A673 (cell line): ENCODE measurements at regions not wholly inside any gene's neighbourhood (a gene's known extent, or its start where the extent isn't known, plus 50 kb on each side); places are given as distances from the start of the nearest gene placed in this dataset.
A peak's percentile ranks its signal among the peaks of the same experiment; 100 is the strongest.

Source experiments
- EZH2 ChIP-seq: fragments of 200-600 bp; sonication (generic); IDR thresholded peaks from 2 replicates; pipeline ENCODE4 v1.6.1; 2017; ENCODE audit warnings: borderline replicate concordance, low read depth, mild to moderate bottlenecking, mixed read lengths, antibody characterized with exemption, low read length; ENCODE audit not compliant: poor library complexity, severe bottlenecking
- TF ChIP-seq, protein P1 (sequence below): fragments of 300-800, 200-600 bp; sonication (generic); conservative IDR thresholded peaks from 2 replicates; pipeline ENCODE4 v1.5.1; 2017; ENCODE audit warnings: low read depth, mild to moderate bottlenecking, antibody characterized with exemption, low read length, moderate library complexity, mixed read lengths

DNA sequence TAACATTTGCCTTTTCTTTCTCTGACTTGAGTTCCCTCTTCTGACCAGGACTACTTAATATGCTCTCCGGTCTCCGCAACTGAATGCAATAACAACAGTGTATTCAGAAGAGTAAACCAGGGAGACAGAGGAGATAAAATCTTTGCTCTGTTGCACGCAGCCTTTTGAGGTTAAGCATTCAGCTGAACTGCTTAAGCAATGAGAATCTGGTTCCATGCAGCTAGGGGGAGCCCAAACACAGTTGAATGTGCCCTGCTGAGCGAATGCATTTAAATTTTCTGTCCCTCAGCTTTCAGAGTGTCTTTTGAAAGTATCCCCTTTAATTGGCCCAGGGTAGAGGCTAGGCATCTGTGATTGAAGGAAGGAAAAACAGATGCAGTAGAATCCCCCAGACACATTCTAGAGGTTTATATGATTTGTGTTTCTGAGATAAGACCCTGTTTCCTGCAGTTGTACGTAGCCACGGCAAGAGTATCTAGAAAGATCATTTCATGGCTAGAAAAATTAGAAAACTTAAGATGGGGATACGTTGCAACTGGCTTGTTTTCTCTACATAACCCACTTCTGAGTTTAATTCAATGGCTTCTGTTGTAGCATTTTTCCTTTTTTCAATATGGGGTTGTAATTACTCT, 309.6 kb downstream of the TUSC7 start:
- no peak for TF ChIP-seq EZH2
- TF ChIP-seq, protein P1, sequence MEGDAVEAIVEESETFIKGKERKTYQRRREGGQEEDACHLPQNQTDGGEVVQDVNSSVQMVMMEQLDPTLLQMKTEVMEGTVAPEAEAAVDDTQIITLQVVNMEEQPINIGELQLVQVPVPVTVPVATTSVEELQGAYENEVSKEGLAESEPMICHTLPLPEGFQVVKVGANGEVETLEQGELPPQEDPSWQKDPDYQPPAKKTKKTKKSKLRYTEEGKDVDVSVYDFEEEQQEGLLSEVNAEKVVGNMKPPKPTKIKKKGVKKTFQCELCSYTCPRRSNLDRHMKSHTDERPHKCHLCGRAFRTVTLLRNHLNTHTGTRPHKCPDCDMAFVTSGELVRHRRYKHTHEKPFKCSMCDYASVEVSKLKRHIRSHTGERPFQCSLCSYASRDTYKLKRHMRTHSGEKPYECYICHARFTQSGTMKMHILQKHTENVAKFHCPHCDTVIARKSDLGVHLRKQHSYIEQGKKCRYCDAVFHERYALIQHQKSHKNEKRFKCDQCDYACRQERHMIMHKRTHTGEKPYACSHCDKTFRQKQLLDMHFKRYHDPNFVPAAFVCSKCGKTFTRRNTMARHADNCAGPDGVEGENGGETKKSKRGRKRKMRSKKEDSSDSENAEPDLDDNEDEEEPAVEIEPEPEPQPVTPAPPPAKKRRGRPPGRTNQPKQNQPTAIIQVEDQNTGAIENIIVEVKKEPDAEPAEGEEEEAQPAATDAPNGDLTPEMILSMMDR = peak; percentile 81
